HUES6 (cell line): ENCODE measurements at regions not wholly inside any gene's neighbourhood (a gene's known extent, or its start where the extent isn't known, plus 50 kb on each side); places are given as distances from the start of the nearest gene placed in this dataset.
A peak's percentile ranks its signal among the peaks of the same experiment; 100 is the strongest.
"Not testable (repeated sequence)": the region's sequence is repeated elsewhere in the genome, so short reads cannot be mapped to it uniquely, and the experiment has no call there.

Experiments used
- H3K27ac ChIP-seq: 2 replicates; pipeline ENCODE4 v1.7.0; 2013; ENCODE audit warnings: low read depth, mild to moderate bottlenecking, low read length, inconsistent platforms
- H3K27me3 ChIP-seq: 2 replicates; pipeline ENCODE4 v1.6.1; 2013; ENCODE audit warnings: low read length; ENCODE audit not compliant: control insufficient read depth, insufficient read depth
- H3K36me3 ChIP-seq: 2 replicates; pipeline ENCODE4 v1.6.1; 2013; ENCODE audit warnings: low read length; ENCODE audit not compliant: control insufficient read depth, insufficient read depth
- H3K4me1 ChIP-seq: 2 replicates; pipeline ENCODE4 v1.6.1; 2013; ENCODE audit warnings: low read length; ENCODE audit not compliant: control insufficient read depth, insufficient read depth
- H3K4me3 ChIP-seq: 2 replicates; pipeline ENCODE4 v1.5.1; 2013; ENCODE audit warnings: low read depth, low read length
- H3K9ac ChIP-seq: one replicate; pipeline ENCODE4 v1.6.1; 2013; ENCODE audit warnings: mild to moderate bottlenecking, low read length
- H3K9me3 ChIP-seq: 2 replicates; pipeline ENCODE4 v1.6.1; 2013; ENCODE audit warnings: low read depth, low read length; ENCODE audit not compliant: control insufficient read depth, insufficient read depth

DNA sequence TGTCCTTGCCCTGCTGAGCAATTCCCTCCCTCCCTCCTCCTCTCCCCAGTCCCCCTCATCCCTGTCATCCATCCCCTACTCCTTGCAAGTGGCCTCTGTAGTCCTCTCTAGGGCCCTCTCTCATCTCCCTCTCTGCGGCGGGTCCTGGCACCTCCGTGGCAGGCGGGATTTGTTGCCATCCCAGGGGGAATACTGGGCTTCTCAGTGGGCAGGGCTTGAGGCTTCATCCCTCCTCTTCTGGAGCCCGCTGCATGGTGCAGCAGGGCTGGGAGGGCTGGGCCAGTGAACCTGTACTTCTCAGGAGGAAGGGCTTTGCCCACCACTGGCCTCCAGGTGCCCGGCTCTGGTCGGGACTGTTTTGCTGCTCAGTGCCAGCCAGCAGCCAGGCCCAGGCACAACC is 216.2 kb downstream of the TFCP2L1 start:
- peaks cover 6% of the 10 kb centered on the region for H3K4me1 ChIP-seq
- H3K9ac ChIP-seq: no peak overlapping the region
- H3K36me3 ChIP-seq: no peaks in the 10 kb centered on the region
- H3K4me3 ChIP-seq: no peak overlapping the region
- H3K9me3 ChIP-seq: no peaks in the 10 kb centered on the region
- peaks cover 15% of the 10 kb centered on the region for H3K27me3 ChIP-seq
- H3K27ac ChIP-seq: no peak overlapping the region

DNA sequence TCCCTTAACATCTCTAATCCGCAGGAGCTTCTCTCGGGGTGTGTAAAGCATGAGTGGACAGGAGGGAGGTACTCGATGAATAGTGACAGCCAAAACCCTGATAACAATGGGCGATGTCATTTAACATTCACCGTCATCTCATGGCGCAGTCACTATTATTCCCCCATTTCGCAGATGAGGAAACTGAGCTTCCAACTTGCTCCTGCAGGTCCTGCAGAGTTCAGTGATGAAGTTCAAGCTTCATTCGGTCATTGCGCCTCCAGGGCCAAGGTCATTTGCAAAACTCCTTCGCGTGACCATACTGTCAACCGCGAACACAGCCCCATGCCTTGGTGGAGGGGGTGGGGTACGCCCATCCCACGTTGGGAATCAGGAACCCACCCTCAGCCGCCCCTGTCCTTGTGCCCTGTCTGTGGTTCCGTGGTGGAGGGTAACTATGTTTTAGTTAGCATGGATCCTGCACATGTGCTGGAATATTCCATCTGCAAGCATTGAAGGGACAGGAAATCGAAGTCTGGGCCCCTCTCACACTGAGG is 215.5 kb downstream of the TFCP2L1 start:
- H3K27me3 ChIP-seq: peaks cover 14% of the 10 kb centered on the region
- H3K36me3 ChIP-seq: no peaks in the 10 kb centered on the region
- H3K4me1 ChIP-seq: peaks cover 10% of the 10 kb centered on the region

DNA sequence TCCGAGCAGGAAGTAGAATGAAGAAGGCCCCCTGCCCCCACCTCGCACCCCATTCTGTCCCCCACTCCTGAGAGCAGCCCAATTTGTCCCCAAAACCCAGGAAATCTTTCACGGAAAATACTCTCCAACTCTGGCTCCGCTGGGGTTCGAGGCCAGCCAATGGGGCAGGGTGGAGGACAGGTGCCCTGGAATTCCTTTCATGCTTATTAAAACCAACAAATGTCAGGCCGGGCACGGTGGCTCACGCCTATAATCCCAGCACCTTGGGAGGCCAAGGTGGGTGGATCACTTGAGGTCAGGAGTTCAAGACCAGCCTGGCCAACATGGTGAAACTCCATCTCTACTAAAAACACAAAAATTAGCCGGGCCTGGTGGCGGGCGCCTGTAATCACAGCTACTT is 214.9 kb downstream of the TFCP2L1 start:
- H3K36me3 ChIP-seq, H3K27me3 ChIP-seq, H3K9me3 ChIP-seq: not testable (repeated sequence)

More for the DNA sequence above, 215.5 kb downstream of the TFCP2L1 start:
- H3K4me3 ChIP-seq: no peak overlapping the region
- H3K9ac ChIP-seq: no peak overlapping the region
- H3K27ac ChIP-seq: no peak overlapping the region
- no peaks in the 10 kb centered on the region for H3K9me3 ChIP-seq

DNA sequence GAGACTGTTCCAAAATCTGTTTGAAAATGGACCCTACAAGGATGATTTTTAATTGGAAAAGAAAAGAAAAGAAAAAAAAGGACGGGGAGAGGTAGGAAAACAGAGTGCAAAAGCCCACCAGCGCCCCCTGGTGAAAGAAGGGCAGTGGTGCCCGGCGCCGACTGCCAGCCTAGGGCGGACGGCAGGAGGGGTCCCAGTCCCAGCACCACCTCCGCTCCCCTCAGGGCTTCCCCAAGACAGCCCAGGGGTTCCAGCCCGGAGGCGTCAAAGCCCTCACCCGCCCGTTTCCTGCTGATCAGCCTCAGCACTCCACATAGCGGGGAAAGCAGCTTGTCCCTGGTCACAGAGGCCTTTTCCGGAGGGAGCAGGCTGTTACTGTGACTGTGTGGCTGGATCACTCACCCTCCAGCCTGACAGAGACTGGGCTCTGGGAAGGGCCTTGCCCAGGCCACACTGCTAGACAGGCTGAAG is 213.9 kb downstream of the TFCP2L1 start:
- H3K36me3 ChIP-seq: no peaks in the 10 kb centered on the region
- H3K9ac ChIP-seq: peak overlapping the region; percentile 1
- no peak overlapping the region for H3K4me3 ChIP-seq
- H3K9me3 ChIP-seq: no peaks in the 10 kb centered on the region
- peaks cover 18% of the 10 kb centered on the region for H3K4me1 ChIP-seq
- no peak overlapping the region for H3K27ac ChIP-seq
- peaks cover 6% of the 10 kb centered on the region for H3K27me3 ChIP-seq

More for the DNA sequence above, 214.9 kb downstream of the TFCP2L1 start:
- peaks cover 13% of the 10 kb centered on the region for H3K4me1 ChIP-seq
- not testable (repeated sequence) for H3K27ac ChIP-seq, H3K9ac ChIP-seq, H3K4me3 ChIP-seq

DNA sequence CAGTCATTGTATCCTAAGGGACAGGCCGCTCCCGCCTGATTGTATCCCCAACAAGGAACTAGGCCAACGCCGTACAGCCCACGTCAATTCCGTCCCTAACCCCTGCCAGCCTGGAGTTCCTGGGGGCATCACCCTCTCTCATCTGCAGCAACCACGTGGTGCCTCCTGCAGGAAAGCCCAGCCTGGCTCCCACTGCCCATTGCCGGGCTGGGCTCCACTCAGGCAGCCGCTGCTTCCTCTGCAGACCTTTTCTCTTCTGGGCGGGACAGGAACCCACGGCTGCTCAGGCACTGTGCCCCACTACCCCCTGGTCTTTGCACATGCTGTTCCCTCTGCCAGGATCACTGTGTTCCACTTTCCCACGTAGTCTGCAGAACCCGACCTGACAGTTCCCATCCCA is 212.2 kb downstream of the TFCP2L1 start:
- Histone ChIP-seq H3K4me3 (no peak overlapping the region), H3K36me3 (no peaks in the 10 kb centered on the region), H3K27ac (no peak overlapping the region), H3K4me1 (peaks cover 28% of the 10 kb centered on the region), H3K9ac (no peak overlapping the region), H3K27me3 (peaks cover 23% of the 10 kb centered on the region), H3K9me3 (no peaks in the 10 kb centered on the region)

DNA sequence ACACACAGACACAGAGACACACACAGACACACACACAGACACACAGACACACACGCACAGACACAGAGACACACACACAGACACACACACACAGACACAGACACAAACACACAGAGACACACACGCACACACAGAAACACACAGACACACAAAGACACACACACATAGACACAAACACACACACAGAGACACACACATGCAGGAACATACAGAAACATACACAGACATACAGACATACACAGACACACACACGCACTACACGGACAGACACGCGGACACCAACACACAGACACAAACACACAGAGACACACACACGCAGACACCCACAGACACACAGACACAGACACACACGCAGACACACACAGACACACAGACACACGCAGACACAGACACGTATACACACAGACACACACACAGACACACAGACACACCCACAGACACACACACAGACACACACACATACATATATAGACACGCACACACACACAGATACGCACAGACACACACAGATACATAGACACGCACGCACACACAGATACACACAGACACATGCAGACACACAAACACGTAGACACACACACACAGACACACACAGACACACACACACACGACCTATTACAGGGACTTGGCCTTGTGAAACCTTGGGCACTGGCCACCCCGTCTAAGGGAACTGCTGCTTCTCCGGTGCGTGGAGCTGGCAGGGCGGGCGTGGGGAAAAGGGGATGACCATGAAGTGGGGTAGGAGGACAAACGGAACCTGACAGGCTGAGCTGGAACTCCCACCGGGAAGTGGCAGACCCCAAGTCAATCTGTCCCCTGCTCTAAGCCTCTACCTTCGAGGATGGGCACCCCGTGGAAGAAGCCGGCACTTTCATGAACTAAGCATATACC is 211.4 kb downstream of the TFCP2L1 start:
- peaks cover 28% of the 10 kb centered on the region for H3K4me1 ChIP-seq
- H3K27ac ChIP-seq: no peak overlapping the region
- no peak overlapping the region for H3K9ac ChIP-seq

DNA sequence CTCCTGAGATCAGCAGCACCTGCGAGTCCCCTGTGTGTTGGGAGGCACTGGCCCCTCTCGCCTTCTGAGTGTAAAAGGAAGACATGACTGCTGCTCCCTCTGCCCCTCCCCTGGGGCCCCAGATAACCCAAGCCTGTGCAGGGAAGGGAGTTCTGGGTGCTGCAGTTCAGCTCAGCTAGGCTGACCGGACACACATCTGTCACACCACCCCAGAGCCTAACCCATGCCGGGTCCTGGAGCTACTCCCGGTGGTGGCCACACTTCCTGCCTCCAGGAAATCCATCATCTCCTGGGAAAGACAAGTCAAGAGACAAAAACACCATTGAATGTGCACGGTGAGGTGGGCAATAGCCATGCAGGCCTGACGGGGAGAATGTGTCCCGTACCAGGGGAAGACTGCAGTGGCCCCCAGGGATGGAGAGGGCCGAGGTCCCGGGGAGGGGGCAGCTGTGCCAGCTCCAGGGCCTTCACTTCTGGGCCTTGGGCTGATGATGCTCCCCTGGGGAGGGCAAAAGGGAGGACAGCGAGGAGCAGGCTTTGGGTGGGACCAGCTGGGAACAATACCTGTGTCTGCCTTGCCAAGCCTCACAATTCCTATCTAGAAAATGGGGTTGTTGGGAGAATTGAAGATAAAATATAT is 210.6 kb downstream of the TFCP2L1 start:
- no peak overlapping the region for H3K9ac ChIP-seq
- no peak overlapping the region for H3K27ac ChIP-seq
- no peak overlapping the region for H3K4me3 ChIP-seq
- H3K9me3 ChIP-seq: no peaks in the 10 kb centered on the region
- H3K27me3 ChIP-seq: peaks cover 36% of the 10 kb centered on the region
- peaks cover 28% of the 10 kb centered on the region for H3K4me1 ChIP-seq
- H3K36me3 ChIP-seq: no peaks in the 10 kb centered on the region

More for the DNA sequence above, 211.4 kb downstream of the TFCP2L1 start:
- H3K27me3 ChIP-seq: peaks cover 30% of the 10 kb centered on the region
- H3K9me3 ChIP-seq: no peaks in the 10 kb centered on the region
- H3K36me3 ChIP-seq: no peaks in the 10 kb centered on the region
- H3K4me3 ChIP-seq: no peak overlapping the region

DNA sequence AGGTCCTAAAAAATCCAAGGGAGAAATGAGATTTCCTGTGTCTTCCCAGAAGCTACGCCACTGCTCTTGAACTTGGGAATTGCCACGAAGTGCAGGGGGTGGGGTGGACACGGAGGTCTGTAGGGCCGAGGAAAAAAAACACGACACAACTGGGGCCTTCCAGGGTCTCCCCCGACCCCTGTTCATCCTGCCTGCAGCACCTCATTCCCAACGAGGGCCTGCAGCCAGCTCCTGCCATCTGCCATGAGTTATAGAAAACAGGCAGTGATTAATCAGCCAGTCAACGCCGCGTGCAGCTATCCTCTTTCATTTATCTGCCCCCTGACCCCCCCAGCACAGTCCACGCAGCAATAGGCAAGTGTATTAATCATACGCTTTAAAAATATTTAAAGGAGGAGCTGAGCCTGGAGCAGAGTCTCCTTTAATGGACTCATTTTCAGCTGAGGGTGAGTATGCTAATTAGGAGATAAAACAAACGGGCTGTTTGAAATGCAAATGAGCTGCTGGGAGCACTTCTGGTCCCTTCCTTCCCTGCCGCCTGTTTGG is 209.9 kb downstream of the TFCP2L1 start:
- H3K27ac ChIP-seq: no peak overlapping the region

DNA sequence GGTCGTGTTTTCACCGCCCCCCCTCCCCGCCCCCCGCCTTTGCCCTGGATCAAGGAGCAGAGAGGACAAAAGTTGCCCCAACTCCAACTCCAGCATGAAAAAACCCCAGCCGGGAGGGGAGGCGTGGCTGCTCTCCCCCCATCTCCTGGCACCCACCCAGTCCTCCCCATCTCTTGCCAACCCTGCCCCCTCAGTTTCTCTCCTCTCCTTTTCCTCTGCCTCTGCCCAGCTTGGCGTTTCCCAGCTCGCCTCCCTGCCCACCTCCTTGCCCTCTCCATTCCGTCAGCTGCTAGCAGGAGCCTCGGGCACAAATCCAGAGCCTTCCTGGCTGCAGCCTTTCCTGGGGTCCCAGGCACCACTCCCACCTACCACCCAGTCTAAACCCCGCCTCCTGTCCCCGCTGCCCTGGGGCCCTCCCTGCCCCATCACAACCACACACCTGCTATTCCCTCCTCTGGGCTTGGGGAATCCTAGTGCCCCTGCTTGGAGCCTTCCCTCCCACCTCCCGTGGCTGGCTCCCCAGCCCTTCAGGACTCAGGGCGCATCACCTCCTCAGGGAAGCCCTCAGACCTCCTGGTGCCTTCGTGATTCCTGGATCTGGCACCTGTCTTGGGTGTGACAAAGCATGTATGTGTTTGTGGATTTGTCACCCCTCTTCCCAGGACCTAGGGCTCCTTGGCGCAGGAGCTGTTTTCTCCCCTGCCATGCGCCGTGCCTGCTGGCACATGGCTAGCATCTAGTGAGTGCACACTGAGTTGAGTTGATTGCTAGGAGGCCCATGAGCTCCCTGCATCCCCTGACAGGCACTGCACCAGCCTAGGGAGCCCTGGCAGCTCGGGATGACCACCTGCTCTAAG is 209.1 kb downstream of the TFCP2L1 start:
- Histone ChIP-seq H3K27me3 (peaks cover 36% of the 10 kb centered on the region), H3K9ac (peak overlapping the region; percentile 64), H3K4me1 (peaks cover 28% of the 10 kb centered on the region), H3K27ac (no peak overlapping the region), H3K9me3 (no peaks in the 10 kb centered on the region), H3K36me3 (no peaks in the 10 kb centered on the region), H3K4me3 (peak overlapping the region; percentile 54)

More for the DNA sequence above, 209.9 kb downstream of the TFCP2L1 start:
- H3K27me3 ChIP-seq: peaks cover 36% of the 10 kb centered on the region
- no peaks in the 10 kb centered on the region for H3K36me3 ChIP-seq
- peak overlapping the region; percentile 64 for H3K9ac ChIP-seq
- no peaks in the 10 kb centered on the region for H3K9me3 ChIP-seq
- H3K4me3 ChIP-seq: peak overlapping the region; percentile 54
- H3K4me1 ChIP-seq: peaks cover 28% of the 10 kb centered on the region

DNA sequence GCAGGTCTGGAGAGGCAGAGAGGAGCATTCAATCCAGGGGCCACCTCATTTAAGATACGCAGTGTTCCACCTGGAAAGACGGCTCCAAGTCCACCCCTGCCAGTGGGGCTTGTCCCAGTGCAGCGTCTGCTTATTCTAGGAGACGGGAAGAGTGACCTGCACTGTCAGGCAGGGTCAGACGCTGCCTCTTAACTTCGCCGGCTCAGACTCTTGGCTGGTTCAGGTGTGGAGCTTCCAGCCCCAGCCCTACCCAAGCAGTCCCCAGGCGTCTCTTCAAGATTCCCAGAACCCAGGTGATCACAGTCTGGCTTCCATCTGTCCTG is 208.5 kb downstream of the TFCP2L1 start:
- Histone ChIP-seq H3K4me3 (peak overlapping the region; percentile 54), H3K27me3 (peaks cover 36% of the 10 kb centered on the region), H3K9me3 (no peaks in the 10 kb centered on the region), H3K36me3 (no peaks in the 10 kb centered on the region), H3K4me1 (peaks cover 23% of the 10 kb centered on the region), H3K9ac (no peak overlapping the region), H3K27ac (no peak overlapping the region)
